Heart right ventricle (tissue), 16 donors: ENCODE measurements at regions not wholly inside any gene's neighbourhood (a gene's known extent, or its start where the extent isn't known, plus 50 kb on each side); places are given as distances from the start of the nearest gene placed in this dataset.
"Not testable (repeated sequence)": the region's sequence is repeated elsewhere in the genome, so short reads cannot be mapped to it uniquely, and the experiment has no call there.

Experiments used
- ATAC-seq, 8 donors: fragments of 200-7000 bp; cut with Tn5 transposase; one replicate each; pipeline ENCODE4 v1.9.1; 2020; ENCODE audit warnings: mild to moderate bottlenecking in 8 of 8, moderate library complexity in 8 of 8, moderate number of reproducible peaks in 1 of 8
- DNase-seq, 2 donors: peaks; one replicate each; pipeline ENCODE4 v3.0.0-alpha.2; 2020
- H3K27ac ChIP-seq, 10 donors: fragments of 200-600 bp; sonication (generic) in 2 of 10; one replicate each; pipeline versions ENCODE4 v1.5.0 to v1.8.0; 2020 to 2022; ENCODE audit warnings: mild to moderate bottlenecking in 3 of 10
- H3K27me3 ChIP-seq, 7 donors: fragments of 200-600 bp; one replicate each; pipeline ENCODE4 v1.8.0; 2021 to 2022; ENCODE audit warnings: mild to moderate bottlenecking in 2 of 7
- H3K36me3 ChIP-seq, 9 donors: fragments of 200-600 bp; sonication (generic) in 1 of 9; one replicate each; pipeline versions ENCODE4 v1.5.0 to v1.8.0; 2020 to 2022; ENCODE audit warnings: mild to moderate bottlenecking in 2 of 9
- H3K4me1 ChIP-seq, 9 donors: fragments of 200-600 bp; sonication (generic) in 1 of 9; one replicate each; pipeline versions ENCODE4 v1.5.0 to v1.8.0; 2020 to 2022; ENCODE audit warnings: mild to moderate bottlenecking in 4 of 9
- H3K4me3 ChIP-seq, 10 donors: fragments of 200-600 bp; sonication (generic) in 2 of 10; one replicate each; pipeline versions ENCODE4 v1.5.0 to v1.8.0; 2020 to 2022; ENCODE audit warnings: mild to moderate bottlenecking in 7 of 10, moderate library complexity in 2 of 10
- H3K9me3 ChIP-seq, 11 donors: fragments of 200-600 bp in 10 of 11; sonication (generic) in 2 of 11; one replicate each; pipeline versions ENCODE4 v1.5.0 to v1.8.0; 2013 to 2022; ENCODE audit warnings: mild to moderate bottlenecking in 2 of 11, control low read depth in 1 of 11, moderate library complexity in 1 of 11
- WGBS, 2 donors: extraction: QIAGEN DNeasy Blood & Tissue Kit; methylation state at CpG; one replicate each; pipeline ENCODE4 v1.1.7; 2013; ENCODE audit warnings: inconsistent platforms in 1 of 2; 5-methylcytosine and 5-hydroxymethylcytosine counted together
- intact Hi-C, 10 donors: fragments of 100-400 bp; cut with DNase I; formaldehyde crosslinking; loops; one replicate each; pipeline versions ENCODE4 v1.11.1 to v1.14.2; 2022
- donor health status: Arrhythmogenic right ventricular cardiomyopathy.
- donor health status: ischemic (EF 13 %, LVEDD 7.1; RV severe dilation, severe dysfunction).
- donor health status: healthy with polysubstance abuse.
- donor health status: DM: no; HTN: yes; CAD: no.
- donor health status: DM: no; HTN: no; CAD: no.
- donor health status: ischemic (EF 25% LVEDD 6.9; RV normal size, moderate dysfunction).
- donor health status: ischemic (EF 25% LVEDD 5.7; RV mildly dilated, moderate dysfunction).
- donor health status: healthy.
- donor health status: DM: yes; HTN: yes; CAD: no.
- donor health status: Ischemic cardiomyopathy.
- donor health status: ischemic (EF 35%, LVEDD 5.7; RV mildly dilated, moderate dysfunction).
- donor health status: nonischemic (EF 11% LVEDD 7.7; RV severe dilation, severe dysfunction).
- donor health status: DM: yes; HTN: yes; CAD: no.
- donor health status: PGD.
- donor health status: ischemic (EF 29% LVEDD 5.4; RV normal size, mild dysfunction).
- donor health status: nonischemic (EF 23%, LVEDD 6.1; RV moderate dilation, normal function).

DNA sequence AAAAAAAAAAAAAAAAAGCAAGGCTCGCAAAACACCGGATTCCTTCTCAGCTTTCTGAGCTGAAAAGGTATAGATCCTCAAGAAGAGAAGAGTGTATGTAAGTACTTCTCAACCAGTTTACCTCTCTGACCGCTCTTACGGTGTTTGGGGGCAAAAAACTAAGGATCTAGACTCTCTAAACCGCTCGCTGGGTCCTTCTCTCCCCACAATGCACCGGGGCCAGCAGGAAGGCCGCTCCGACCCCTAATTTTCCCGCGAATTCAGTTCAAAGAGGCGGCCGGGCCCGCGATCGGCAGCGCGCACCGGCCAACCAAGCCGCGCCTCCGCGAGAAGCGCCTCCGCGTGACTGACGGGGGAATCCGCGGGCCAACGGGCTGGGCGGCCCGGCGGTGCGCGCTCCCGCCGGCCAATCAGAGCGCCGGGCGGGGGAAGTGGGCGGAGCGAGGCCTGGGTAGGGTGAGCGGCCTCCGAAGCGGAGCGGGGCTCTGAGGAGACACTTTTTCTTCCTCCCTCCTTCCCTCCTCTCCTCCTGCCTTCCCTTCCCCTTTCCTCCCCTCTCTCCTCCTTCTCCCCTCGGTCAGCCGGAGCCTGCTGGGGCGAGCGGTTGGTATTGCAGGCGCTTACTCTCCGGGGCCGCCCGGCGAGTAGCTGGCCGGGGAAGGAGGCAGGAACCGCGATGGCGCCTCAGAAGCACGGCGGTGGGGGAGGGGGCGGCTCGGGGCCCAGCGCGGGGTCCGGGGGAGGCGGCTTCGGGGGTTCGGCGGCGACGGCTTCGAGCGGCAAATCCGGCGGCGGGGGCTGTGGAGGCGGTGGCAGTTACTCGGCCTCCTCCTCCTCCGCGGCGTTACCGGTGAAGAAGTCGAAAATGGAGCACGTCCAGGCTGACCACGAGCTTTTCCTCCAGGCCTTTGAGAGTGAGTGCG, 93.0 kb downstream of the CRLF3 start:
- Histone ChIP-seq H3K27ac (peak overlapping the region in 9 of 10 donors; percentile 80 to 94 (median 91)), H3K4me3 (peak overlapping the region; percentile 72 to 93 (median 87)), H3K4me1 (peaks cover 0 to 29% (median 20%) of the 10 kb centered on the region in 9 donors), H3K36me3 (peaks cover 0 to 18% (median 0%) of the 10 kb centered on the region in 9 donors)
- intact Hi-C loops, H3K27me3 ChIP-seq, H3K9me3 ChIP-seq: not testable (repeated sequence)
- DNase-seq (peak; percentile 83 to 88), ATAC-seq (peak; percentile 96 to 99 (median 99))
- WGBS, 2 donors, result 1% methylated on average over 62 to 85 of the region's 87 CpGs

DNA sequence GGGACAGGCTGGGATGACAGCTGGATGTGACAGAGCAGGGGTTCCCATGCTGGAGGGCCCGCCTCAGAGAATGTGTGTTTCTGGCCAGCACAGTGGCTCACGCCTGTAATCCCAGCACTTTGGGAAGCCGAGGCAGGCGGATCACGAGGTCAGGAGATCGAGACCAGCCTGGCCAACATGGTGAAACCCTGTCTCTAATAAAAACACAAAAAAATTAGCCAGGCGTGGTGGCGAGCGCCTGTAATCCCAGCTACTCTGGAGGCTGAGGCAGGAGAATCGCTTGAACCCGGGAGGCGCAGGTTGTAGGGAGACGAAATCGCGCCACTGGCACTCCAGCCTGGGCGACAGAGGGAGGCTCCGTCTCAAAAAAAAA, 93.7 kb downstream of the CRLF3 start:
- H3K27ac ChIP-seq, result peak overlapping the region in 7 of 10 donors; percentile 26 to 94 (median 92)
- not testable (repeated sequence) for DNase-seq
- ATAC-seq, result peak in 2 of 8 donors; percentile 1

DNA sequence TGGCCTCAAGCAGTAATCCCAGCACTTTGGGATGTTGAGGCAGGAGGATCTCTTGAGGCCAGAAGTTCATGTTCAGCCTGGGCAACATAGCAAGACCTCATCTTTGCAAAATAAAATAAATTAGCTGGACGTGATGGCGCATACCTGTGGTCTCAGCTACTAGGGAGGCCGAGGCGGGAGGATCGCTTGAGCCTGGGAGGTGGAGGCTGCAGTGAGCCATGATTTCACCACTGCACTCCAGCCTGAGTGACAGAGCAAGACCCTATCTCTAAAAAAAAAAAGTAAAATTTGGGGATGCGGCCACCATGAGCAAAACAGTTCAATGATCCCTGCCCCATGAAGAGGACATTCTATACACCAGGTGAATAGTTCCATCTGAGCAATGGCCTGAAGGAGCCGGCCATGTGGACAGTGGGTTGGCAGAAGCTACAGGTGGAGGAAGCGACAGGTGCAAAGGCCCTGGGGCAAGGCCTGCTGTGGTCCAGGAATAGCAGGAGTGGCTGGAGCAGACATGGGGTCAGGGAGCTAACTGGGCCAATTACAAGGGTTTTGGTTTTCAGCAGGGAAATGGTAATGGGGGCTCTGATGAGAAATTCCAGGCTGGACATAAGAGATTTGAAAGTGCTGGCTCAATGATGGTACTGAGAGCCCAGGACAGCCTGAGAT, 94.2 kb downstream of the CRLF3 start:
- H3K36me3 ChIP-seq, DNase-seq, intact Hi-C loops, H3K9me3 ChIP-seq, ATAC-seq, H3K27me3 ChIP-seq: not testable (repeated sequence)
- Histone ChIP-seq H3K4me3 (peak overlapping the region in 1 of 10 donors; percentile 93), H3K4me1 (peaks cover 0 to 29% (median 20%) of the 10 kb centered on the region in 9 donors), H3K27ac (peak overlapping the region in 2 of 10 donors; percentile 26 to 93)
- 95 to 97% methylated on average over 8 of the region's 8 CpGs for WGBS, 2 donors

More for the DNA sequence above, 93.7 kb downstream of the CRLF3 start:
- peak overlapping the region; percentile 18 to 93 (median 86) for H3K4me3 ChIP-seq
- H3K9me3 ChIP-seq, H3K27me3 ChIP-seq, intact Hi-C loops: not testable (repeated sequence)
- H3K36me3 ChIP-seq, result peaks cover 0 to 14% (median 0%) of the 10 kb centered on the region in 9 donors
- peaks cover 0 to 29% (median 20%) of the 10 kb centered on the region in 9 donors for H3K4me1 ChIP-seq
- WGBS, 2 donors, result 36 to 44% methylated on average over 17 of the region's 17 CpGs

DNA sequence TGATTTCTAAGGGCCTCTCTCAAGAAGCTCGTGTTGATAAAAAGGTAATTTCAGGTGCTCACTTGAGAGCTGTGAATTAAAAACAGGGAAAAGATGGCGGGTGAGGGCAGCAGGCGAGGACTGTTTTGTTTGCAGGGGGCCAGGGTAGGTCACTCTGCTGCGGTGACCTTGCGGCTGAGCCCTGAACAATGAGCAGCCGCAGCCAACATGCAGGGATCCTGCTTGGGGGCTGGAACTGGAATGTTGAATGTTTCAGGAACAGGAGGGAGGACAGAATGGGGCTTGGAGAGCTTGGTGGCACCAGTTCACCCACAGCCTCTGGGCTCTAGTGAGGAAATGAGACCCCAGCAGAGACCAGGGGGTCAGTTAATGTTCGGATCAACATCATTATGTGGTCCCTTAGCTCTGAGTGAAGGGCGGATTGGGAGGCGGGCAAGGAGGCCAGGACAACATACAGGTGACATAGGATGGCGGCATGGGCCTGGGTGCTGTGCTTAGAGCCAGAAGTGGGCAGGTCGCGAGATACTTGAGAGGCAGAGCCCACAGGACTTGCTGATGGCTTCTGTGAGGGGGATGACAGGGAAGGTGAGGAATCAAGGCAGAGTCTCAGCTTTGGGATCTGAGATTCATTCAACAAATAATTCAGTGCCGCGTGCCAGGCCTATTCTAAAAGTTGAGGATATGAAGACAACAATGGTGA, 94.9 kb downstream of the CRLF3 start:
- H3K9me3 ChIP-seq, ATAC-seq, intact Hi-C loops, H3K36me3 ChIP-seq, H3K4me3 ChIP-seq, DNase-seq, H3K27me3 ChIP-seq: not testable (repeated sequence)
- peak overlapping the region in 1 of 10 donors; percentile 47 for H3K27ac ChIP-seq
- WGBS, 2 donors, result 95 to 96% methylated on average over 14 of the region's 14 CpGs
- H3K4me1 ChIP-seq, result peaks cover 0 to 28% (median 20%) of the 10 kb centered on the region in 9 donors

DNA sequence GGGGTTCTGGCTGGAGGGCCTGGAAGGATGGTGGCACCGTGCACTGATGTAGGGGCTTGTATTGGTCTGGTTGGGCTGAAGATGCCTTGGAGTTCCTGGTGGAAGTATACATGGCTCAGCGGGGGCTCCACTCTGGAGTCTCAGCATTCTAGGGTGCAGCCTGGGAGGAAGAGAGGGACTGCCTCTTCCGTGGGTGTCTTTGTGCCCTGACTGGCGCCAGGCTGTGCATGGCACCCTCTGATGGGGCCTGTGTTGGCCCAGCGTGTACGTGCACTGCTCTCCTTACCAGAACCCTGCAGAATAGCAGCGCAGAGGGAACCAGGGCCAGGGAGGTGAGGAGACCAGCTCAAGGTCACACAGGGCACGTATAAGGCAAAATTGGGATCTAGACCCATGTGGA, 97.0 kb downstream of the CRLF3 start:
- H3K9me3 ChIP-seq, ATAC-seq, DNase-seq, H3K4me1 ChIP-seq, H3K27me3 ChIP-seq, H3K4me3 ChIP-seq, H3K36me3 ChIP-seq, H3K27ac ChIP-seq, intact Hi-C loops: not testable (repeated sequence)
- 90 to 94% methylated on average over 8 of the region's 8 CpGs for WGBS, 2 donors

DNA sequence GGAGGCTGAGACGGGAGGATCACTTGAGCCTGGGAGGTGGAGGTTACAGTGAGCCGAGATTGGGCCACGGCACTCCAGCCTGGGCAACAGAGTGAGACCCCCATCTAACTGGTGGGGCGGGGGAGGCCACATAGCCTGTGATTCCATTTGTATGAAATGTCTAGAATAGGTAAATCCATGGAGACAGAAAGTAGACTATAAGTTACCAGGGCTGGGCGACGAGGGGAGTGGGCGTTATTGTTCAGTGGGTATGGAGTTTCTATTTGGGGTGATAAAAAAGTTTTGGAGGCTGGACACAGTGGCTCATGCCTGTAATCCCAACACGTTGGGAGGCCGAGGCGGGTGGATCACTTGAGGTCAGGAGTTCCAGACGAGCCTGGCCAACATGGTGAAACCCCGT, 97.8 kb downstream of the CRLF3 start:
- H3K4me3 ChIP-seq, H3K9me3 ChIP-seq, H3K27me3 ChIP-seq, H3K36me3 ChIP-seq, H3K4me1 ChIP-seq, H3K27ac ChIP-seq, ATAC-seq, intact Hi-C loops, DNase-seq: not testable (repeated sequence)
- 96% methylated on average over 12 of the region's 12 CpGs for WGBS, 2 donors

DNA sequence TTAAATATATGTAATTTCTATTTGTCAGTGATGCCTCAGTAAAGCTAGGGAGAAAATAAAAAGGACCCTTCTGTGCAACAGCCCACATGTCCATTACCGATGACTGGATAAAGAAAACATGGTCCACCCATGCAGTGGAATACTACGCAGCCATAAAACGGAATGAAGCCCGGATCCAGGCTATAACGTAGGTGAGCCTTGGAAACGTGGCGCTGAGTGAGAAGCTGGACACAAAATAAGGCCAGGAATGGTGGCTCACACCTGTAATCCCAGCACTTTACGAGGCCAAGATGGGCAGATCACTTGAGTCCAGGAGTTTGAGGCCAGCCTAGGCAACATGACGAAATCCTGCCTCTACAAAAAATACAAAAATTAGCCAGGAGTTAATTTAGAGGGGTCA, 98.2 kb downstream of the CRLF3 start:
- H3K27me3 ChIP-seq, H3K4me1 ChIP-seq, H3K27ac ChIP-seq, H3K9me3 ChIP-seq, ATAC-seq, intact Hi-C loops, DNase-seq, H3K4me3 ChIP-seq, H3K36me3 ChIP-seq: not testable (repeated sequence)
- 97% methylated on average over 9 of the region's 9 CpGs for WGBS, 2 donors

DNA sequence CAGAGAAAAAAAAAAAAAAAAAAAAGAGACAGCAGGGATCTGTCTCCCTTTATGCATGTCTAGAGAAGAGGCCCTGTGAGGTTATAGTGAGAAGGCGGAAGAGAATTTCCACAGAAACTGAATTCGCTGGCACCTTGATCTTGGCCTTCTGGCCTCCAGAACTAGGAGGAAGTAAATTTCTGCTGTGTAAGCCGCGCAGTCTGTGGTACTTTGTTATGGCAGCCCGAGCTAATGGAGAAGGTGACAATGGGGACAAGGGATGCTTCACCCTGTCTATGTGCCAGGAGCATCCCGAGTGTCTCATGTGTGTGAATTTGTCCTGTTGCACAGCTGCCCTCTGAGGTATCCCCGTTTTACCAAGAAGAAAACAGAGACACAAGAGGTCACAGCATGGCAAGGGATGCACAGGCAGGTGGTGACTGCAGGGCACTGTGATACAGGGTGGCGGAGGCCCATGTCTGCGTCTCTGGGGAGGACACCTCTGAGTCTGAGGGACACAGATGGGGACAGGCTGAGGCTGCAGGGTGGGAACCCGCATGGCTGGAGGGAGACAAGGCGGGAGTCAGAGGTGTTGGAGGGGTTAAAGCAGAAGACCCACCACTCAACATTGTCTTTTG, 100.3 kb downstream of the CRLF3 start:
- intact Hi-C loops, H3K4me3 ChIP-seq, H3K27ac ChIP-seq, H3K36me3 ChIP-seq, H3K4me1 ChIP-seq, DNase-seq, H3K27me3 ChIP-seq, ATAC-seq, H3K9me3 ChIP-seq: not testable (repeated sequence)
- 91 to 93% methylated on average over 11 of the region's 11 CpGs for WGBS, 2 donors

DNA sequence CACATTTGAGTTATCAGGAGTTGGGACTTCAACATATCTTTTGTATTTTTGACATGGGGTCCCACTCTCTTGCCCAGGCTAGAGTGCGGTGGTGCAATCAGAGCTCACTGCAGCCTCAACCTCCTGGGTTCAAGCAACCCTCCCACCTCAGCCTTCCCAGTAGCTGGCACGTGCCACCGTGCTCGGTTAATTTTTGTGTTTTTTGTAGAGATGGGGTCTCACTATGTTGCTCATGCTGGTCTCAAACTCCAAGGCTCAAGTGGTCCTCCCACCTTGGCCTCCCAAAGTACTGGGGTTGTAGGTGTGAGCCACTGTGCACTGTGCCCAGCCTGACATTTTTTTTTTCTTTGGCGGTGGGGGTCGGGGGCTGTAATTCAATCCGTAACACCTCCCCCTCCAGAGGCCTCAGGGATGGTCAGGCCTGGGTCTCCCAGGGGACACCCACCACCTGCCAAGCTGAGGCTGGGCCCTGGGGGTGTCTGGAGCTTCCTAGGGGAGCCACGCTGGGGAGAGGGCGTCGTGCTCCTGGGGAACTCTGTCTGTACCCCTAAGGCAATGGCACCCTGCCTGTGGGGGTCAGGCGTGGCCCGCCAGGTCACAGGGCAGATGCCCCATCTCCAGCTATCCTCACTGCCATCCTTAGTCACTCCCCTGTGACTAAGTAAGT, 102.2 kb downstream of the CRLF3 start:
- H3K4me3 ChIP-seq, H3K4me1 ChIP-seq, H3K27me3 ChIP-seq, H3K9me3 ChIP-seq, DNase-seq, H3K27ac ChIP-seq, intact Hi-C loops, ATAC-seq, H3K36me3 ChIP-seq: not testable (repeated sequence)
- 90 to 94% methylated on average over 12 of the region's 12 CpGs for WGBS, 2 donors

DNA sequence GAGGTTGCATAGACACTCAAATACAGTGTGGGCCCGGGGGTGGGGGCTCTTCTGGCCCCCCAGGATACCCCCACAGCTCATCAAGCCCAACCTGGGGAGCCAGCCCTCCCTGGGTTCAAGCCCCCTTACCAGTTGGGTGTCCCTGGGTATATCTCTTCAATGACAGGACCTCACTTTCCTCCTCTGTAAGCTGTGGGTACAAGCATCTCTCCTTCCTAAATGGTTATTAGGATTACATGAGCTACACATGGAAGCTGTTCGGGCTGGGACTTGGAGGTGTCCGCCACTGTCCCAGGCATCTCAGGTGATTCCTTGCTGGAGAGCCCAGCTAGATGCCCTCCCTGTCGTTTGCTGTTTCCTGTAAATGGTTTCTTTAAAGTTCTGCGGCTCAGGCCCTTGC, 103.5 kb downstream of the CRLF3 start:
- H3K36me3 ChIP-seq, H3K4me3 ChIP-seq, H3K27ac ChIP-seq, intact Hi-C loops, H3K27me3 ChIP-seq, ATAC-seq, DNase-seq, H3K4me1 ChIP-seq, H3K9me3 ChIP-seq: not testable (repeated sequence)
- 92 to 94% methylated on average over 5 of the region's 5 CpGs for WGBS, 2 donors
